GM19467 (cell line): ENCODE measurements at regions not wholly inside any gene's neighbourhood (a gene's known extent, or its start where the extent isn't known, plus 50 kb on each side); places are given as distances from the start of the nearest gene placed in this dataset.
"Not testable (repeated sequence)": the region's sequence is repeated elsewhere in the genome, so short reads cannot be mapped to it uniquely, and the experiment has no call there.

Experiments
- ATAC-seq: cut with Tn5 transposase; IDR thresholded peaks from one replicate; pipeline ENCODE4 v1.9.1; 2021; ENCODE audit warnings: mild to moderate bottlenecking, moderate library complexity; ENCODE audit not compliant: unreplicated experiment

DNA sequence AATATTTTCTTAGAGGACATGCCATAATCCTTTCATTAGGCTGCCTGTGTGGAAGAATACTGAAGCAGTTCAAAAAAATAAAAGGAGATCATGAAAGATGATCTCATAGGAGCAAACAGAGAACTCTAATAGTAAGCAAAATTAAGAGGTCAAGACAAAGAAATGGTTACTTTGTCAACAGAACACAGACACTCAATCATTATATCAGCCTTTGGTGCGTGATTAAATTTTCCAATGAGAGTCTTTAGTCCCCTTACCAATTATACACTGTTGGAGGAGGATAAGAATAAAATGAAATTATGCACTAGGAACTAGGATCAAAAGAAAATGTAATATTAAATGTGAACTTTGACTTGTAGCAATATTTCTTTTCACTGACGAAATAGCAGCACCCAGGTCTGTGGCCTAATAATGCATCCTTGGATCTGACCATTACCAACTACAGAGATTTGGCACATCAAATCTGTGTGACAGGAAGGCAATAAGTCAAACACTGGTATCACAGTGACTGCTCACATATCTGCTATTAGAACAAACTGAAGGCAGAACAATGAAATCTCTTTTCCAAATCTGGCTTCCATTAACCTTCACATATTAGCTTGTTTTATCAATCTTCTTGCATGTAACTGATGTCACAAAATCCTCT, 1812.9 kb downstream of the PLA2G4A start:
- ATAC-seq, result no peak

DNA sequence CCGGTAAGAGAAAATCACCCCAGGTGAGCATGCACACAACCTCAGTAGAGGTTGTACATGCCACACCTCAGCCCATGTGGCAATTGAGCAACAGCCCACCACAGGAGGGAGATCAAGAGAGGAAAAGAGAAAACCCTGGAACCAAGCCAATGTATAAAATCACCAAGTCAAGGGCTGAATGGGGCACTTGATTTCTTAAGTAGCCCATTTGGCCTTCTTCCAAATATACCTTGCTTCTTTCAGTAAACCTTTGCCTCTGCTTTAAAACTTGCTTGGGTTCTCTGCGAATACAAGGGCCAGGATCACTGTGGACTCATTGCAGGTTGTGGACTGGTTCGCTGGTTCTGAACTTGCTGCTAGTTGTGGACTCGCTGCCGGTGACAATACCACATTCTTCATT, 1814.0 kb downstream of the PLA2G4A start:
- no peak for ATAC-seq

DNA sequence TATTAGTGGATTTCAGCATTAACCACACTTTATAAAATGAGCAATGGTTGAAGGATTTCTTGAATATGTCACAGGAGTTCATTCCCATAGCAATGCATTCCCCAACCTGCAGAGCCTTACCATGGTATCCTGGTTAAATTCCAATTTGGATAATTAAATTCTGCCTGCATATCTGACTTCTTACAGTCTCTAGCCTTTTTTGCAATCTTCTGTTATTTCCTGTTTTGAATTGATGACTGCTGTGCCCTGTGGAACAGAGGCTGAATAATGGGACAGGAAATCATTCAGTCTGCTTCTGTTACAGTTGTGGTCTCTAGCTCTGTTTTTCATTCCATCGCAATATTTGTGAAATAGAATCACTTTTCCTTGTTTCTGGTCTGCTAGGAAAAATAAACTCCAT, 1823.9 kb downstream of the PLA2G4A start:
- no peak for ATAC-seq

DNA sequence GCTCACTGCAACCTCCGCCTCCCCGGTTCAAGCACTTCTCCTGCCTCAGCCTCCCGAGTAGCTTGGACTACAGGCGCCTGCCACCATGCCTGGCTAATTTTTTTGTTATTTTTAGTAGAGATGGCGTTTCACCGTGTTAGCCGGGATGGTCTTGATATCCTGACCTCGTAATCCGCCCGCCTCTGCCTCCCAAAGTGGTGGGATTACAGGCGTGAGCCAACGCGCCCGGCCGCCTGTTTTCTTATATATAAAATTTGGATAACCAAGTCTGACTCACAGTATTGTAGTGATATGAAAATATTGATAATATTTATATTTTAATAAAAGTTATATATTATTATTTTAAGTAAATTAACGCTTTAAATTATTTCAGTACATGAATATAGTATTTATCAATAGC, 1821.7 kb downstream of the BRINP3 start:
- ATAC-seq, result not testable (repeated sequence)

DNA sequence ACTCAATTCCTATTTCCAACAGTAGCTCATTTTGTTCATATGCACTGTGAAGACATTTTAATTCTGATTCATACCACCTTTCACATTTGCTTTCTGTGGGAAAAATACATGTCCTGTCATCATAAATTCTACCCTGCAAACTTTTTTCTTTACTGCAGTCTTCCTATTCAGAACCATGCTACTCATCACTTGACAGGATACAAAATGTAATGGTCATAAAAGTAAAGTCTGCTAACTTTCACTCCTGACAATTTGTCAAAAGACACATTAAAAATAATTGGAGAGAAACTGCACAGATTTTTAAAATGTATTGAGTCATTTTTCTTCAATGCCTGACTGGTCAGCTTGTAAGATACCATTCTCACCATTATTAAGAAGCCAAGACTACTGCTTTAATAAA, 1817.1 kb downstream of the BRINP3 start:
- no peak for ATAC-seq

DNA sequence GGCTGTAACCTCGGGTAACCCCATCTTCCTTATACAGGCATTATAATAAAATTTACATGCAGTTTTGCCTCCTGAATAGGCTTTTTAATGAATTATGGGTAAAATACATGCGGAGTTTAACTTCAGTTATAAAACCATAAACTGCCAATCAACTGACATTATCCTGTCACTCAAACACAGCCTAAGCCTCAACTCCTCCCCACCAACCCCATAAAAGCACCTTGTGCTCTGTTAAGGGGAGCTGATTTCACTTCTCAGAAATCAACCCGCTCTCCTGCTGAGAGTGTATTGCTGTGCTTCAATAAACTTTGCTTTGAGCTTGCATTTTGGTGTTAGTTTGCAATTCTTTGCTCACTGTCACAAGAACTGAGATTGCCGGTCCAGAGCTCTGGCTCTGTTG, 1812.2 kb downstream of the BRINP3 start:
- no peak for ATAC-seq

DNA sequence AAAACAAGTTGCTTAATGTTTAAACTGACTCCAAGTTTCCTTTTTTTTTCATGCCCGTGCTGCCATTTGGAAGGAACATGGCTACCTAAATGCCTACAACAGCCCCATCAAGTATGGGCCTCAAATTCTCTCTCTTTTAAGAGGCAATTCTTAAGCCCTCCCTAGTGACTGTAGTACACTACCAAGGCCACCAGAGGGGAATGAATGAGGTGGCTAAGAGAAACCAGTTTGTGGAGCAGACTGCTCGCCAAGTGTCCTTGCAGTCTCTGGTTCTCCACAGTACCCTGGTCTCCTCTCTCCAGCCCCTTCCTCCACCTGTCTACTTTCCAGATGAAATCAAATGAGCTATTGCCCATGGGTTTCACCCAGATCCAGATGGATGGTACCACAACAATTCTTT, 1809.6 kb downstream of the BRINP3 start:
- ATAC-seq, result no peak

DNA sequence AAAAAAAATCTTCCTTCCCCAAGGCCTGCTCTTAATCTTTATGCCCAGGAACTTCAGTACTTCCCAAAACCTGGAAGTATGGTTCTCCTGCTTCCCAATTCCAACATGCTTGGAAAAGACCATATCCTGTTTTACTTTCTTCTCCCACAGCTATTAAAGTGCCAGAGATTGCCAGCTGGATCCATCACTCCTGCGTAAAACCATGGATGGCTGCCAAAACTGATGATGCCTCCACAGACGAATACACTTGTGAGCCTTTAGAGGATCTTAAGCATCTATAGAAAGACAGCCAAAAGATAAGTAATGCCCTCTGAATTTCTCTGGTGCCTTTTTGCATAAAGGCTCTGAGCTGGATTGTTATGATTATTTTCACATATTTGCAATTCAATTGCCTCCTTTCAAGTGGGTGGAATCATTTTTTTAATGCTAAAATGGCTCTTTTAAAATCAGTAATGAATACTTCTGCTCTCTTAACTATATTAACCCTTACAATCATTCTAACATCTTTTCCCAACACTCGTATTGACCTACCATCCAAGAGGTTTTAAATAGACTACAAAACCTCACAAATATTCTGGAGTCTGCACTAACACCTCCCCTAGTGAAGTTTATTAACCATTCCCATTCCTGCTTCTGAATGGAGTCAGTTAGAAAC, 1807.8 kb downstream of the BRINP3 start:
- no peak for ATAC-seq

DNA sequence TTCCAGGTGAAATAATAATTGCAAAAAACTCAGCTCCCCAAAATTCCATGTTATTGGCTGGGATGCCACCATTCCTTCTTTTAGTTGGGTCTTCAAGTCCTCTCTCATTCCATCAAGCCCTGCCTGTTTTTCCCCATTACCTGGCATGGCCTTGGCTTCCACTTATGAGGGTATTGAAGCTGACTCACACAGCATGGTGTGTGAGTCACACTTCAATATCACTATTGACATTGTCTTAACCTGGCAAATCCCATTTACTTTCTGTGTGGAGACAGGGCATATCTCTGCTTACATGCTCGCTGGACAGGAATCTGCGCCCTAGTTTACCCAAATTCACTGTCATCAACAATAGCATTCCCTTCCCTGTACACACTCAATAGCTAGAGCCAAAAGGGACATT, 1806.8 kb downstream of the BRINP3 start:
- no peak for ATAC-seq

DNA sequence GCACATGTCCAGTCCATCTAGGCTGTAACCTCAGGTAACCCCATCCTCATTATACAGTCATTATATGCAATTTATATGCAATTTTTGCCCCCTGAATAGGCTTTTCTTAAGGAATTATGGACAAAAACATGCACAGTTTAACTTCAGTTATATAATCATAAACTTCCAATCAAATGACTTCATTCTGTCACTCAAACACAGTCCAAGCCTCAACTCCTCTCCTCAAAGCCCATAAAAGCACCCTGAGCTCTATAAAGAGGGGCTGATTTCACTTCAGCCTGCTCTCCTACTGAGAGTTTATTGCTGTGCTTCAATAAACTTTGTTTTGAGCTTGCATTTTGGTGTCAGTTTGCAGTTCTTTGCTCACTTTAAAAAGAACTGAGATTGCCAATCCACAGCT, 1805.5 kb downstream of the BRINP3 start:
- no peak for ATAC-seq

DNA sequence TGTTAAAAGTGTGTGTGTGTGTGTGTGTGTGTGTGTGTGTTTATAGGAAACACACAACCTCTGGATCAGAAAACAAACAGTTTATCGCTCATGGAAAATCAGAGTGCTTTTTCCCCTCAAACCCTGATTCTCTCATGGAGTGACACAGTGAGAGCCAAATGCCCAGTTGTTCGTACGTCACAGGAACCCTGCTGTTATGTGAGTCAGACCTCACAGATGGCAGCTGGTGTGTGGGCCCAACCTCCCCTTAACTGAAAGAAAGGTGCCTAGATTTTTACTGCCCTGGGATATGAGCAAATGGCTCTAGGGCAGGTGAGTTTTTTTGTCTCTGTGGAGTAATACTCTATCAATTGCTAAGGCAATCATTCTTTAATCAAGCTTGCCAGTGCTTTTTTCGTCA, 1788.1 kb downstream of the BRINP3 start:
- ATAC-seq, result no peak

DNA sequence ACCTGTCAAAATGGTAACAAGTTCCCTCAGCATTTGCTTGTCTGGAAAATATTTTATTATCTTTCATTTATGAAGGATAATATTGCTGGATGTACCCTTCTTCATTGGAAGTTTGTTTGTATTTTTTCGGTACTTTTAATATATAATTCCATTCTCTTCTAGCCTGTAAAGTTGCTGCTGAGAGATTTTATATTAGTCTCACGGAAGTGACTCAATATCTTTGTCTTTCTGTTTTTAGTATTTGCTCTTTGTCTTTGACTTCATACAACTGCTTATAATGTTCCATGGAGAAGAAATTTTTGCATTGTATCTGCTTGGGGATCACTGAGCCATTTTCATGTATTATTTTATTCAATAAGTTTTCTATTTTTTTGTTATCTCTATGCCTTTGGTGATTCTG, 1777.5 kb downstream of the BRINP3 start:
- ATAC-seq, result no peak

DNA sequence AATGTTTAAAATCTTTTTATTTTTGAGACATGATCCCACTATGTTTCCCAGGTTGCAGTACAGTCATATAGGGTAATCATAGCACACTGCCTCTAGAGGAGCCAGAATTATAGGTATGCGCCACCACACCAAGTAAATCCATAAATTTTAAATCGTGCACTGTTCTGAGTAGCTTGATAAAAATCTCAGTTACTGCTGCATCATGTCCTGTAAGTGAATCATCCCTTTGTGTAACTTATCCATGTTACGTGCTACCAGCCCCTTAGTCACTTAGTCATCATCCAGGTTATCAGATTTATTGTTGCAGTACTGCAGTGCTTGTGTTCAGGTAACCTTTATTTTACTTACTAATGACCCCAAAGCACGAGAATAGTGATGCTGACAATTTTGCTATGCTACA, 1770.9 kb downstream of the BRINP3 start:
- ATAC-seq, result no peak

DNA sequence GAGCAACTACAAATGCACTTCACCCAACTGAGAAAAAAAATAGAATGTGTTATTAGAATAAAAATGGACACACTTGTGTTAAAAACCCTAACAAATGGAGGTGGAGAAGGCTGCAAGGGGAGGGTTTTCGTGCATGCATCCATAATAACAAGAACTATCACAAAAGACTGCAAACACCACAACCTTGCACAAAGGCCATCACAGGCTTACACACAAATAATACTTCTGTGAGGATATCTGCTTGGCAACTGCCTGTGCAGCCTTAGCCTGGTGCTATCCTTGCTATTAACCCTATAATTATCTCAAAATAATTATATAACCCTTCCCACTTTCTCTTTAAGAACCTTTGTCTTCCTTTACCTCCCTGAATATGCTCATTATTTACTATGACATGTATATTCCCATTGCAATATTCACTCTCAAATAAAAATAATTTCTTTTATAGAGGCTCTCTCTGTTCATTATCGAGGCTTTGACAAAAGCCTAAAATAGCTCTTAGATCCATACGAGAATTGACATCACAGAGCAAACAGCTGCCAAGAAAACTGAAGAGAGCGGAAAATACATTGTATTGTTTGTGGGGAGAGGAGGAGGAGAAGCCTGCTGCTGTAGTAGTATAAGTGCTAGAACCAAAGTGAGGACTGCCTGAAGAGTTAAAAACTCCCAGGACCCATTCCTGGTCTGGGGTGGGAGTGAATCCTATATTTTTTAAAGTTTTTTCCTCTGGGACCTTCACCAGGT, 1768.7 kb downstream of the BRINP3 start:
- no peak for ATAC-seq

DNA sequence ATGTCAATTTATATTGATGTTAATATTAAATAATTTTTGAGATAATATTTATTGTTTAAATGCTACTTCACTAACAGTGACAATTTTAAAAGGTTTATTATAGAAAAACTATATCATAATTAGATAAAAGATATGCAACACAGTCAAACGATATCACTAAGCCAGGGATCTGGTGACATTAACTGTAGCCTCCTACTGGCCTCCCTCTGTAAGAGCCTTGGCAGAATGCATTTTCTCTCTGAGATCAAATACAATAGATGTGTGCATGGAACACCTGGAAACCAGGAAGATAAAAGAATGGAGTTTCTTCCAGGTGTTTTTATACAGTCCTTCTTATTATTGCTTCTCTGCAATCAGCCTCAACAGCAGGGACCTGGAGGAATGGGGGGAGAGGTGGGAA, 1762.1 kb downstream of the BRINP3 start:
- ATAC-seq, result no peak

DNA sequence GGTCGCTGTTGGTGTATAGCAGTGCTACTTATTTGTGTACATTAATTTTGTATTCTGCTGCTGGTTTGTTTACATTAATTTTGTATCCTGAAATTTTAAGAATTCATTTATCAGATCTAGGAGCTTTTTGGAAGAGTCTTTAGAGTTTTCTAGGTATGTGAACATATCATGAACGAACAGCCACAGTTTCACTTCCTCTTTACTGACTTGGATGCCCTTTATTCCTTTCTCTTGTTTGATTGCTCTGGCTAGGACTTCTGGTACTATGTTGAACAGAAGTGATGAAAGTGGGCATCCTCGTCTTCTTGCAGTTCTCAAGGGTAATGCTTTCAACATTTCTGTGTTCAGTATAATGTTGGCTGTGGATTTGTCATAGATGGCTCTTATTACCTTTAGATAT, 1757.9 kb downstream of the BRINP3 start:
- ATAC-seq, result no peak

DNA sequence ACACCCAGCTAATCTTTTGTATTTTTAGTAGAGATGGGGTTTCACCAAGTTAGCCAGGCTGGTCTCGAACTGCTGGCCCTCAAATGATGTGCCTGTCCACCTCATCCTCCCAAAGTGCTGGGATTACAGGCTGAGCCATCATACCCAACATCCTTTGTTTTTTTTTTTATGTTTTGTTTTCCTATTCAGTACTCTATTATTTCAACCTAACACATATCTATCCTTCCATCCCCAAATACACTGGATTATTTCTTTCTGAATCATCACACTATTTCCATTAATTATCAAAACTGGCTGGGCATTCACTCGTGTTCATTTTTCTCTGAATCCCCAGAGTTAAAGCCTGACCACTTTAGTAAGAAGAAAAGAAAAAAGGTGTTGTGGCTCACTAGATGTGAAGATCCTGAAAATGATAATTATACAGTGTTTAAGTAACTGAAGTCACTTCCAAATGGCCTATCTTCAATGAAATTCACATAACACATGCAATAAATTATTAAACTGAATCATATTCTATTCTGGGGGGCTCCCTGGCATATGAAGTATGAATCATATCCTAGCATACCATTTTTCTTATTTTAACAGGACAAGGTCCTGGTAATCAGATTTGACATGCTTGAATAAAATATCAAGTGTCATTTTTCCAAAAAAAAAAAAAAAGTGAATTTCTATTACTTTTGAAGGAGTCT, 1754.2 kb downstream of the BRINP3 start:
- ATAC-seq, result no peak

DNA sequence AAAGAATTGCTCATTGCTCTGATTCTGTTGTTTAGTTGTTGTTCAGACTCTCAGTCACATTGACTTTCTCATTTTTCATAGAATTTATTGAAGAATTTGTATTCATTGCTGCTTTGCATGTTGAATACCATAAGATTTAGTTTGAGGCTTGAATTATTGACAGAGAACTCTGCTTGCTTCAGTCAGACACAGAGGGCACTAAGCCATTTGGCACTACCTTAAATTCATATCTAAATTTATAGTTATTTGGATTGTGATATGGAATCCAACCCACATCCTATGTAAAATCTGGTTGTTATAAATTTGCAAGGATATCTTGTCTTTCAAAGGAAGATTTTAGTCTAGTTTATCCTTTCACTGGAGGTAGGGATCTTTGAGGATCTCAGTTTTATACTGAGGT, 1748.6 kb downstream of the BRINP3 start:
- ATAC-seq, result no peak

DNA sequence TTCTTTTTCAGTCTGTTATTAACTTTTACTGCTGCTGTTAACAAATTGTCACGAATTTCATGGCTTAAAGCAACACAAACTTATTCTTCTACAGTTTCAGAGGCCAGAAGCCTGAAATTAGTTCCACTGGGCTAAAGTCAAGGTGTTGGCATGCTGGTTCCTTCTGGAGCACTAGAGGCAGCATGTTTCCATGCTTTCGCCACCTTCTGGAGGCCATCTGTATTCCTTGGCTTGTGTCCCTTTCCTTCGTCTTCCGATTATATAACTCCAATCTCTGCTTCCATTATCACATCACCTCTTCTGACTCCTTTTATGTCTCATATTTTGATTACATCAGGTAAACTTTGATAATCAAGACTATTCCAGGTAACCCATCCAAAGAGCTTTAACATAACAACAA, 1742.1 kb downstream of the BRINP3 start:
- no peak for ATAC-seq

DNA sequence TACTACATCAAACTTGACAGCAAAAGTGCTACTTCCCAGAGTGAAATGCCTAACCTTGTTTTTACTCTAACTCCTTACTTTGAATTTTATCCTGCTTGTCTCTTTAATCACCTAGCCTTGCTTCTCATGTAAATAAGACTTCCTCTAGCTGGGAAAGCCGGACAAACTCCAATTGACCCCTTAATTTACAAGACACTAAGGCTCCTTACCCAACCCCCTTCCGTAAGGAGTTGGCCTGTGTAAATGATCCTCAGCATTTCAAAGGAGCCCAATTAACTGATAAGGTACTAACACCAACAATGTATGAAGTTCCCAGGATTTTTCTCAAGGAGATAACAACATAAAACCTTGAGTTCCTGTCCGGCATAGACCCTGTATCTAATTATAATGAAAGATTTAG, 1728.4 kb downstream of the BRINP3 start:
- ATAC-seq, result not testable (repeated sequence)

DNA sequence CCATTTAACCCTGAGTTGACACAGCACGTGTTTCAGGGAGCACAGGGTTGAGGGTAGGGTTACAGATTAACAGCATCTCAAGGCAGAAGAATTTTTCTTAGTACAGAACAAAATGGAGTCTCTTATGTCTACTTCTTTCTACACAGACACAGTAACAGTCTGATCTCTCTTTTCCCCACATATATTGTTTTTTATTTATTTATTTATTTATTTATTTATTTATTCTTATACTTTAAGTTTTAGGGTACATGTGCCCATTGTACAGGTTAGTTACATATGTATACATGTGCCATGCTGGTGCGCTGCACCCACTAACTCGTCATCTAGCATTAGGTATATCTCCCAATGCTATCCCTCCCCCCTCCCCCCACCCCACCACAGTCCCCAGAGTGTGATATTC, 1725.6 kb downstream of the BRINP3 start:
- ATAC-seq, result not testable (repeated sequence)

DNA sequence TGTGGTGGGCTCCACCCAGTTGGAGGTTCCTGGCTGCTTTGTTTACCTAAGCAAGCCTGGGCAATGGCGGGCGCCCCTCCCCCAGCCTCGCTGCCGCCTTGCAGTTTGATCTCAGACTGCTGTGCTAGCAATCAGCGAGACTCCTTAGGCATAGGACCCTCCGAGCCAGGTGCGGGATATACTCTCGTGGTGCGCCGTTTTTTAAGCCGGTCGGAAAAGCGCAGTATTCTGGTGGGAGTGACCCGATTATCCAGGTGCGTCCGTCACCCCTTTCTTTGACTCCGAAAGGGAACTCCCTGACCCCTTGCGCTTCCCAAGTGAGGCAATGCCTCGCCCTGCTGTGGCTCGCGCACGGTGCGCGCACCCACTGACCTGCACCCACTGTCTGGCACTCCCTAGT, 1719.9 kb downstream of the BRINP3 start:
- not testable (repeated sequence) for ATAC-seq
